ENCODE measurements at regions not wholly inside any gene's neighbourhood (a gene's known extent, or its start where the extent isn't known, plus 50 kb on each side); places are given as distances from the start of the nearest gene placed in this dataset.

DNA sequence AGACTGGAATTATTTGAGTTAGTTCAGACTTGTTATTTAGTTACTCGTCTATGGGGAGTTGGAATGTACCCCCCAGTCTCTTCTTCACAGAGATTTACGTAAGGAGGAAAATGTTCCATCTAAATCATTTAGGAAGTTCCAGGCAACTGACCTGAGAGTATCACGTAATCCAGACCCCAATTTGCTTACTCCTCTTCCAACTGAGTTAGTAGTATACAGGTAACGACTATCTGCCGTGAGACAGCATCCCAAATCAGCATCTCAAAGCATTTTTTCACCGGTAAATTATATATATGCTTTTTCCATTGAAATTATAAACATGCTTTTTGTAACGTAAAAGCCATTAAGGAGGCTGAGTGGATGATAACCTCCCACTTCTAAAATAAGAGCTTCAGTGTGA, 214.3 kb upstream of the WSB1 start:
- TF ChIP-seq, protein P1, sequence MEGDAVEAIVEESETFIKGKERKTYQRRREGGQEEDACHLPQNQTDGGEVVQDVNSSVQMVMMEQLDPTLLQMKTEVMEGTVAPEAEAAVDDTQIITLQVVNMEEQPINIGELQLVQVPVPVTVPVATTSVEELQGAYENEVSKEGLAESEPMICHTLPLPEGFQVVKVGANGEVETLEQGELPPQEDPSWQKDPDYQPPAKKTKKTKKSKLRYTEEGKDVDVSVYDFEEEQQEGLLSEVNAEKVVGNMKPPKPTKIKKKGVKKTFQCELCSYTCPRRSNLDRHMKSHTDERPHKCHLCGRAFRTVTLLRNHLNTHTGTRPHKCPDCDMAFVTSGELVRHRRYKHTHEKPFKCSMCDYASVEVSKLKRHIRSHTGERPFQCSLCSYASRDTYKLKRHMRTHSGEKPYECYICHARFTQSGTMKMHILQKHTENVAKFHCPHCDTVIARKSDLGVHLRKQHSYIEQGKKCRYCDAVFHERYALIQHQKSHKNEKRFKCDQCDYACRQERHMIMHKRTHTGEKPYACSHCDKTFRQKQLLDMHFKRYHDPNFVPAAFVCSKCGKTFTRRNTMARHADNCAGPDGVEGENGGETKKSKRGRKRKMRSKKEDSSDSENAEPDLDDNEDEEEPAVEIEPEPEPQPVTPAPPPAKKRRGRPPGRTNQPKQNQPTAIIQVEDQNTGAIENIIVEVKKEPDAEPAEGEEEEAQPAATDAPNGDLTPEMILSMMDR (IDR thresholded peaks at IDR 0.05; ENCODE audit: low read depth, low read length, missing control alignments) = no peak
- H3K4me3 ChIP-seq (ENCODE audit: low read depth, low read length) = no peak overlapping the region
- in situ Hi-C loops (cut with HindIII; ENCODE audit: low sequenced_read_pairs) = no loop called here

DNA sequence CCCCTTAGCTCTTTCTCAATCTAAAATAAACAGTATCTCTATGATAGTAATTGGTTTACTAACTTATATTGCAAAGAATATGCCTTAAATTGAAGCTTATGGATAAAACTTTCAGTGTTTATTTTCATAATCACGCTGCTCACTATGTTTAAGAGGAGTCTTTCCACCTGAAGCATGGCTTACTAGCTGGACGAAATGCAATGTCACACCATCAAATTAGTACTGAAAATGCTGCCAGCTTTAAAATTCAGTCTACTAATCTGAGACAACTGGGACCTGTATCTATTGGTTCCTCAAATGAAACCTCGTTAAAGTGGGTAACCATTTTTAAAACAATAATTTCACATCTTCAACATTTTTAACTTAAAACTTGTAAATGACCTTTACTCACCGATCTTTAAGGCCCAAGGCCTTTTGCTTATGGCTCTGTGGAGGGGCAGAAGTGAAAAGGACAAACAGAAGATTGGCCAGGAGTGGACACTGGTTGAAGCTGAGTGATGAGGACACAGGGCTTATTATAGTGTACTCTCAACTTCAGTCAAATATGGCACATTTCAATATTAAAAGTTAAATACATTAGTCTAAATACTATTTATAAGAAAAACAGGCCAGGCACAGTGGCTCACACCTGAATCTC, 212.8 kb upstream of the WSB1 start:
- TF ChIP-seq, protein P1 (IDR thresholded peaks at IDR 0.05; ENCODE audit: low read depth, low read length, missing control alignments) = no peak
- no peak overlapping the region for H3K4me3 ChIP-seq (ENCODE audit: low read depth, low read length)
- in situ Hi-C loops (cut with HindIII; ENCODE audit: low sequenced_read_pairs) = no loop called here
- no peak for DNase-seq (ENCODE audit: low read depth)

More for the DNA sequence above, 214.3 kb upstream of the WSB1 start:
- no peak for DNase-seq (ENCODE audit: low read depth)

DNA sequence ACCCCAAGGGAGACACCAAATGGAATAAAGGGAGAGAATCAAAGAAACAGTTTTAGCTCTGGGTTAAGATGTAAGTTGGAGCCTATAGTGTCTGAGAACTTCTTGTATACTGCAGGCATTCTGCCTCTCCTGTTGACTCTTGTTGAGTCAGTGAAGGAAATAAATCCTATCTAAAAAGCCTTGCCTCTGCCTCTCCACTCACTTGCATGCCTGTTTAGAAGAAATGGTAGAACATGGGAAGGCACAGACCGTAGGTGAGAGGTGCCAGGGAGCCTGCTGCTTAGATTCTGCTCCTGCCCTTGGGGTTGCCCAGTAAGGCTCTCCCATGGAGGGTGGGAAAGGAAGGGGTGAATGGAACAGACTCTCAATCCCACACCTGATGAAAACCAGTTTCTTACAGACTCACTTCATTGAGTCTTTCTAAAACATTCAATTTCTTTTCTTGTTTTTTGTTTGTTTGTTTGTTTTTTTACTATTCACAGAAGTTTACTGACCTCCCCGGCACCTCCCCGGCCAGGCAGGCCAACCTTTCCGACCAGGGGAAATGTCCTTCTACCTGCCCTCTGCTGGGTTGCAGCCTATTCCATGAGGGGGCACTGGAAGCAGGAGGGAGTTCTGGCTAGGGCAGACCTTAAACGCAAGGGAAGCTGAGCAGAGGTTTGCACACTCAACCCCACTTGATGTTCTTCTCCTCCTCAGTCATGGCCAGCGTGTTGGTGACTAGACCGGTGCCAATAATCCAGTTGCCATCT, 211.7 kb upstream of the WSB1 start:
- TF ChIP-seq, protein P1 (IDR thresholded peaks at IDR 0.05; ENCODE audit: low read depth, low read length, missing control alignments) = no peak
- DNase-seq (ENCODE audit: low read depth) = no peak
- in situ Hi-C loops (cut with HindIII; ENCODE audit: low sequenced_read_pairs) = no loop called here
- H3K4me3 ChIP-seq (ENCODE audit: low read depth, low read length) = no peak overlapping the region

DNA sequence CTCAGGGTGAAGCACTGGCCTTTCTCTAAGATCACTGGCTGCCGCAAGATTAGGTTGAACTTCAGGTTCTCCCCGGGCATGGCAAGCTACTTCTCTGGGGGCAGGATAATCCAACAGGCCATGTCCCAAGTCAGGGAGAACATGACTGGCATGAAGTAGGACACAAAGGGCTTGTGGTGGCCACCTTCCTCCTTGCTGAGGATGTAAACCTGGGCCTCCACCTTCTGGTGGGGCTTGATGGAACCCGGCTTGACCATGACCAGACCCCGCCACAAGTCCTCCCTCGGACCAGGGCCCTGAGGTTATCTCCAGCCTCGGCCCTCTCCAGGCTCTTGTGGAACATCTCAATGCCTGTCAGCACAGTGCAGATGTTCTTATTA, 211.1 kb upstream of the WSB1 start:
- DNase-seq (ENCODE audit: low read depth) = no peak
- TF ChIP-seq, protein P1 (IDR thresholded peaks at IDR 0.05; ENCODE audit: low read depth, low read length, missing control alignments) = no peak
- no peak overlapping the region for H3K4me3 ChIP-seq (ENCODE audit: low read depth, low read length)
- in situ Hi-C loops (cut with HindIII; ENCODE audit: low sequenced_read_pairs) = no loop called here

DNA sequence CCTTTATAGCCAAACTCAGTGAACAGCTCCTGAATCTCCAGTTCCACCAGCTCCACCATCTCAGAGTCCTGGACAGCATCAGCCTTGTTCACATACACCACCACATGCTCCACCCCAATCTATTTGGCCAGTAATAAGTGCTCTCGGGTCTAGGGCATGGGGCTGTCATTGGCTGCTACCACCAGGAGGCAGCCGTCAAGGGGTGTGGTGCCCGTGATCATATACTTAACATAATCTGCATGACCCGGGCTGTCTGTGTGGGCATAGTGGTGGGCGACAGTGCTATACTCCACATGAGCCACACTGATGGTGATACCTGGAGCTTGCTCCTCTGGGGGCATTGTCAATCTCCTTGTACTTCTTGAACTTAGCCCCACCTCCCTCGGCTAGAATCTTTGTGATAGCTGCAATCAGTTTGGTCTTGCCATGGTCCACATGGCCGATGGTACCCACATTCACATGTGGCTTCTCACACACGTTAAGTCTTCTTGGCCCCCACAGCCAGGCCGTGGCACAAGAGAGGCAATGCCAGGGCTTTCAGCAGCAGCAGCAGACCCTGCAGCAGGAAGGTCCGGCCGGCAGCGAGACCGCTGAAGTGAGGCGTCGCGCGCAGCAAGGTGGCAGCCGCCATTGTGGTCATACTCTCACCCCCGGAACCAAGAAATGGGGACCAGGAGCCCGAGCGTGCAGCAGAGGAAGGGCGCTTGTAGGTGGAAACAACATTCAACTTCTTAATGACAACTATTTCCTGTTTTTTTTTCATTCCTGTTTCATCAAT, 210.3 kb upstream of the WSB1 start:
- TF ChIP-seq, protein P1 (IDR thresholded peaks at IDR 0.05; ENCODE audit: low read depth, low read length, missing control alignments) = no peak
- in situ Hi-C loops (cut with HindIII; ENCODE audit: low sequenced_read_pairs) = no loop called here
- DNase-seq (ENCODE audit: low read depth) = no peak
- no peak overlapping the region for H3K4me3 ChIP-seq (ENCODE audit: low read depth, low read length)

DNA sequence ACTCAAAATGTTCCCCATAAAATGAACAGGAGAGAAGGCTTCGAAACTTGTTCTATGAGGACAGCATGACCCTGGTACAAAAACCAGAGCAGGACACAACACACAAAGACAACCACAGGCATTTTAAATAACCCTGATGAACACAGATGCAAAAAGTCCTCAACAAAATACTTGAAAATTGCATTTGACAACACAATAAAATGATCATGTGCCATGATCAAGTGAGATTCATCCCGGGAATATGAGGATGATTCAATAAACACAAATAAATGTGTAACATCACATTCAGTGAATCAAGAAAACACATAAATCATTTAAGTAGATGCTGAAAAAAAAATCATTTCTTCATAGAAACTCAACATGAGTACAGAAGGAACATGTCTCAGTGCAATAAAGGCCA, 208.4 kb upstream of the WSB1 start:
- no peak overlapping the region for H3K4me3 ChIP-seq (ENCODE audit: low read depth, low read length)
- no peak for DNase-seq (ENCODE audit: low read depth)
- TF ChIP-seq, protein P1 (IDR thresholded peaks at IDR 0.05; ENCODE audit: low read depth, low read length, missing control alignments) = no peak
- in situ Hi-C loops (cut with HindIII; ENCODE audit: low sequenced_read_pairs) = no loop called here
